Spleen (tissue), 7 donors: ENCODE measurements at regions not wholly inside any gene's neighbourhood (a gene's known extent, or its start where the extent isn't known, plus 50 kb on each side); places are given as distances from the start of the nearest gene placed in this dataset.

ENCODE experiments used
- CTCF ChIP-seq, 11 experiments: fragments of 200-600 bp in 7 of 11; fragments of 450-650 bp in 4 of 11; sonication (generic) in 4 of 11; IDR thresholded peaks in 8 of 11; conservative IDR thresholded peaks in 3 of 11; 1 replicate in 7 of 11; 2 replicates in 4 of 11; pipeline versions ENCODE4 v1.4.0 to v1.8.0; 2016 to 2021; ENCODE audit warnings: antibody characterized with exemption in 11 of 11, inconsistent platforms in 4 of 11, mild to moderate bottlenecking in 1 of 11
- POLR2AphosphoS5 ChIP-seq, 3 donors: sonication (generic); formaldehyde crosslinking; IDR thresholded peaks; one replicate each; pipeline ENCODE4 v1.5.1; 2017; ENCODE audit warnings: antibody characterized with exemption in 3 of 3
- donor health status: DM: no; HTN: no; CAD: no; lungs with moderate emphysema.
- donor health status: DM: no; HTN: no; CAD: no.
- donor health status: DM: no; HTN: no; CAD: no.

- TF ChIP-seq POLR2AphosphoS5 (IDR thresholded peaks at IDR 0.05): no peak
- no peak for TF ChIP-seq CTCF (IDR thresholded peaks at IDR 0.05 in 8 of 11, conservative IDR thresholded peaks at IDR 0.05 in 3 of 11)
Measured at GRCh38 chrX:99857455-99857854, 552.6 kb downstream of the PCDH19 start.
